K562 (cell line): ENCODE measurements at regions not wholly inside any gene's neighbourhood (a gene's known extent, or its start where the extent isn't known, plus 50 kb on each side); places are given as distances from the start of the nearest gene placed in this dataset.

Experiments
- ATAC-seq: fragments of 200-7000 bp; cut with Tn5 transposase; 3 replicates; pipeline ENCODE4 v1.9.1; 2020; ENCODE audit warnings: moderate library complexity
- BruUV-seq: library from RNA; stranded (reverse); fragments of 400-500 nt; replicated peaks from 2 replicates; lab custom pipeline; 2021; lab: Mats Ljungman, UMichigan
- CTCF ChIA-PET: fragments of 300-600 bp; formaldehyde crosslinking; extraction: SDS; loops from one replicate; lab custom pipeline; 2021; ENCODE audit warnings: low intra/inter-chr PET ratio; lab: Yijun Ruan, JAX
- POLR2A ChIA-PET: fragments of 300-600, 350-650 bp; sonication (Branson Sonifier 250); formaldehyde crosslinking; extraction: SDS; loops from one replicate; lab custom pipeline; 2021; ENCODE audit warnings: antibody characterized with exemption, inconsistent platforms; lab: Yijun Ruan, JAX
- DNase-seq, 4 experiments: peaks; one replicate each; pipeline versions ENCODE4 v3.0.0 to v3.0.0-alpha.2; 2011 to 2018; ENCODE audit warnings: low spot score in 3 of 4, mixed read lengths in 3 of 4; ENCODE audit errors: extremely low read depth in 1 of 4
- FAIRE-seq: peaks from 2 replicates; lab custom pipeline; 2011; peaks lifted over from hg19 to GRCh38; lab: Jason Lieb, UNC
- H2AFZ ChIP-seq: 2 replicates; pipeline ENCODE4 v1.6.0; 2011; ENCODE audit warnings: low read depth, low read length, control low read depth, inconsistent platforms
- H3K27ac ChIP-seq: fragments of 200-600 bp; 3 replicates; pipeline ENCODE4 v1.8.0; 2011; ENCODE audit warnings: low read depth, mild to moderate bottlenecking, control low read depth, inconsistent platforms, low read length, moderate library complexity, mixed read lengths; ENCODE audit errors: extremely low read depth
- H3K27me3 ChIP-seq, 2 experiments: fragments of 300-600 bp in 1 of 2; 2 replicates in 1 of 2; 3 replicates in 1 of 2; pipeline versions ENCODE4 v1.6.0 to v1.8.0; 2011; ENCODE audit warnings: inconsistent platforms in 2 of 2, low read length in 2 of 2, mild to moderate bottlenecking in 1 of 2, mixed read lengths in 1 of 2, moderate library complexity in 1 of 2; ENCODE audit not compliant: control insufficient read depth in 2 of 2, insufficient read depth in 2 of 2
- H3K36me3 ChIP-seq: fragments of 300-600 bp; 3 replicates; pipeline ENCODE4 v1.8.0; 2011; ENCODE audit warnings: mild to moderate bottlenecking, low read length, inconsistent platforms; ENCODE audit not compliant: control insufficient read depth, insufficient read depth
- H3K4me1 ChIP-seq, 2 experiments: fragments of 200-600 bp in 1 of 2; replicated peaks in 1 of 2; 2 replicates in 1 of 2; 3 replicates in 1 of 2; pipeline versions ENCODE4 v1.5.1 to v1.8.0; 2011; ENCODE audit warnings: inconsistent platforms in 2 of 2, low read length in 2 of 2, mild to moderate bottlenecking in 1 of 2, mixed read lengths in 1 of 2, moderate library complexity in 1 of 2; ENCODE audit not compliant: control insufficient read depth in 2 of 2, insufficient read depth in 2 of 2
- H3K4me2 ChIP-seq: 2 replicates; pipeline ENCODE4 v1.6.1; 2011; ENCODE audit warnings: low read length, control low read depth, inconsistent platforms, mixed read lengths; ENCODE audit not compliant: insufficient read depth
- H3K4me3 ChIP-seq: fragments of 200-600 bp; sonication (generic), shearing (Covaris generic); 2 replicates; pipeline ENCODE4 v1.5.1; 2016; ENCODE audit warnings: control low read depth, inconsistent platforms
- H3K79me2 ChIP-seq: fragments of 200-600 bp; 3 replicates; pipeline ENCODE4 v1.8.0; 2011; ENCODE audit warnings: low read length, inconsistent platforms; ENCODE audit not compliant: control insufficient read depth, insufficient read depth
- H3K9ac ChIP-seq, 2 experiments: 2 replicates each; pipeline versions ENCODE4 v1.6.0 to v1.6.1; 2011; ENCODE audit warnings: low read depth in 2 of 2, low read length in 2 of 2, control low read depth in 1 of 2, inconsistent platforms in 1 of 2, mild to moderate bottlenecking in 1 of 2, mixed read lengths in 1 of 2; ENCODE audit not compliant: insufficient read depth in 1 of 2
- H3K9me1 ChIP-seq: one replicate; pipeline ENCODE4 v1.6.0; 2011; ENCODE audit warnings: inconsistent platforms, mild to moderate bottlenecking, low read length, moderate library complexity; ENCODE audit not compliant: control insufficient read depth, insufficient read depth
- H3K9me3 ChIP-seq: replicated peaks from 2 replicates; pipeline ENCODE4 v1.5.1; 2011; ENCODE audit warnings: low read depth, low read length, inconsistent platforms; ENCODE audit not compliant: control insufficient read depth, insufficient read depth
- H4K20me1 ChIP-seq: replicated peaks from 2 replicates; pipeline ENCODE4 v1.6.1; 2011; ENCODE audit warnings: low read length, inconsistent platforms, mixed read lengths; ENCODE audit not compliant: control insufficient read depth, insufficient read depth
- ATF1 ChIP-seq, 2 experiments: fragments of 450-650 bp in 1 of 2; IDR thresholded peaks; 2 replicates each; pipeline ENCODE4 v1.6.1; 2016; ENCODE audit warnings: missing compliant biosample characterization in 1 of 2, missing genetic modification characterization in 1 of 2
- BRF1 ChIP-seq: IDR thresholded peaks from 3 replicates; pipeline ENCODE4 v1.6.1; 2011; ENCODE audit warnings: borderline replicate concordance, mild to moderate bottlenecking; ENCODE audit not compliant: insufficient read length; ENCODE audit errors: extremely low read depth
- ELF4 ChIP-seq: fragments of 450-650 bp; formaldehyde crosslinking; IDR thresholded peaks from 2 replicates; pipeline ENCODE4 v1.4.0; 2022; ENCODE audit warnings: missing genetic modification characterization
- HMG20A ChIP-seq: fragments of 450-650 bp; formaldehyde crosslinking; conservative IDR thresholded peaks from 2 replicates; pipeline ENCODE4 v1.4.0; 2020; ENCODE audit warnings: mild to moderate bottlenecking, mixed read lengths
- IFI16 ChIP-seq: fragments of 250-450 bp; sonication (Bioruptor Pico); IDR thresholded peaks from 2 replicates; pipeline ENCODE4 v2.1.2; 2022; ENCODE audit warnings: mild to moderate bottlenecking, inconsistent platforms
- LARP7 ChIP-seq: fragments of 450-650 bp; IDR thresholded peaks from 2 replicates; pipeline ENCODE4 v1.6.1; 2016
- NRF1 ChIP-seq, 2 experiments: fragments of 450-650 bp; IDR thresholded peaks in 1 of 2; conservative IDR thresholded peaks in 1 of 2; 2 replicates each; pipeline ENCODE4 v1.6.1; 2014; ENCODE audit warnings: mild to moderate bottlenecking in 2 of 2
- PHF8 ChIP-seq: fragments of 200-600 bp; sonication (generic); IDR thresholded peaks from 2 replicates; pipeline ENCODE4 v1.6.1; 2012; ENCODE audit warnings: mixed run types, mild to moderate bottlenecking, inconsistent platforms, low read length, moderate library complexity, borderline replicate concordance
- SRF ChIP-seq, 2 experiments: fragments of 250-450, 450-650 bp in 1 of 2; sonication (Bioruptor Pico) in 1 of 2; sonication (generic) in 1 of 2; formaldehyde crosslinking; IDR thresholded peaks; 2 replicates each; pipeline versions ENCODE4 v1.5.0 to v1.5.1; 2020 to 2022; ENCODE audit warnings: mild to moderate bottlenecking in 1 of 2, missing genetic modification reagents in 1 of 2
- STAG1 ChIP-seq: sonication (generic); formaldehyde crosslinking; IDR thresholded peaks from 2 replicates; pipeline ENCODE4 v1.5.0; 2020; ENCODE audit warnings: missing genetic modification reagents, borderline replicate concordance
- ZNF586 ChIP-seq: fragments of 450-650 bp; formaldehyde crosslinking; conservative IDR thresholded peaks from 2 replicates; pipeline ENCODE4 v1.4.0; 2020; ENCODE audit warnings: mild to moderate bottlenecking, moderate library complexity
- ZNF75A ChIP-seq: fragments of 450-650 bp; formaldehyde crosslinking; IDR thresholded peaks from 2 replicates; pipeline ENCODE4 v1.4.0; 2020; ENCODE audit warnings: mild to moderate bottlenecking
- WGBS: fragments of 100-300 bp; shearing (Covaris generic); methylation state at CpG from one replicate; pipeline ENCODE4 v1.1.6; 2016; ENCODE audit warnings: low coverage, mixed read lengths; ENCODE audit not compliant: insufficient coverage; ENCODE audit errors: missing lambda C conversion rate; 5-methylcytosine and 5-hydroxymethylcytosine counted together
- in situ Hi-C: fragments of 300-500 bp; cut with MboI; formaldehyde crosslinking; loops from 4 replicates; pipeline ENCODE4 v1.15.0; 2018; ENCODE audit warnings: inconsistent platforms, mixed read lengths
- intact Hi-C: fragments of 100-400 bp; cut with micrococcal nuclease; formaldehyde crosslinking; loops from 2 replicates; pipeline ENCODE4 v1.14.2; 2022
- TF ChIP-seq, protein P1 (sequence below): fragments of 250-450 bp; sonication (Bioruptor Pico); IDR thresholded peaks from 2 replicates; pipeline ENCODE4 v1.8.0; 2022; ENCODE audit warnings: inconsistent platforms, mild to moderate bottlenecking, moderate library complexity, borderline replicate concordance
- TF ChIP-seq, protein P2 (sequence below), 2 experiments: fragments of 450-650 bp in 1 of 2; sonication (generic) in 1 of 2; formaldehyde crosslinking in 1 of 2; IDR thresholded peaks in 1 of 2; conservative IDR thresholded peaks in 1 of 2; 2 replicates each; pipeline versions ENCODE4 v1.6.1 to v1.8.1; 2016 to 2023; ENCODE audit warnings: mild to moderate bottlenecking in 2 of 2, moderate library complexity in 2 of 2, inconsistent platforms in 1 of 2, missing genetic modification reagents in 1 of 2
- TF ChIP-seq, protein P3 (sequence below): fragments of 250-450 bp; sonication (Bioruptor Pico); IDR thresholded peaks from 2 replicates; pipeline ENCODE4 v1.8.0; 2021; ENCODE audit warnings: moderate library complexity, mild to moderate bottlenecking, inconsistent platforms

DNA sequence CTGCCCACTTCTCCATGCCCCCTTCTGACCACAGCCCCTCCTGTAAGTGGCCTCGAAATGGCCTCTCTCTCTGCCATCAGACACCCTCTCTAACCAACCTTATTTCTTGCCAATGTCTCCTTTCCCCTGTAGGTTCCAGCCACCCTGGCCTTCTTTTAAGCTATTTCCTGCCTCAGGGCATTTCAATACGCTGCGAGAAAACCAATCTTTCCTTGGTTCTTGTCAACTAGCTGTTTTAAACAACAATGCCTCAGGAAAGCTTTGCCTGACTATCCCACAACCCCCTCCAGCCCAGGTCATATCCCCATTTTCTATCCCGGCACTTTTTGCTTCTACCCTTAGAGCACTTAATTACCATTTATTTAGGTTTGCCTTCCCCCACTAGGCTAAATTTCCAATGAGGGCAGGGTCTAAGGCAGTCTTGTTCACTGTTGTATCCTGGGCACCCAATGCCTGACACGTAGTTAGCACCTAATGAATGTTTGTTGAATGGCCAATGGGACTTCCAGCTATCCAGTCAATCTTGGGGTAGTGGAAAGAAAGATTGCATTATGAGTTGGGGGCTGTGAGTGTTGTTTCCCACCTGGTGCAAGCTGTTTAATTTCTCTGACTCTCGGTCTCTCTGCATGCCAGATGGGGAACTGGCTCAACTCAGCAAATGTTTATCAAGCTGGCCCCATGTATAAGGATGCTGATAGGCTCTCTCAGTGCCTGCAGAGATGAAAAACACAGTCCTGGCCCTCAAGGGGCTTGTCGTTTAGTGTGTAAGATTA, 291.2 kb downstream of the SRBD1 start (continued):
- TF ChIP-seq LARP7 (no peak), ZNF586 (CRISPR knock-in tag) (no peak), PHF8 (no peak), IFI16 (no peak)

DNA sequence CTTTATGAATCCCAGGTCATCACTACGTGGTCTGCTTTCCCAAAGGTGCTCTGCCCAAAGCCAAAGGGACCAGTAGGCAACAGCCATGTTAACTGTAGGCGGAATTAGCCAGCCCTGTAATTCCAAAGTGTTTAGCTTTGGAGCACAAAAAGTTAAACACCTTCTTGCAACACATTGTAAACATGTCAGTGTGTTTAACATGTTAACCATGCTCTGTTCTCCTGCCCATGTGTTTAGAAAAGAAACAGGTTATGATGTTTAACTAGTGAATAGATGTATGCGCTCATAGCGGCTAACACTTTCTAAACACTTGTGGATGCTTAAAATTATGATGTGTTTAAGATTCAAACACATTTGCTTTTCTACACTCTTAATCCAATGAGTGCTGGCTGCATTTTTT, 292.4 kb downstream of the SRBD1 start:
- no peak for ATAC-seq
- H4K20me1 ChIP-seq = no peaks in the 10 kb centered on the region
- in situ Hi-C loops = no loop called here
- no peaks in the 10 kb centered on the region for H3K9me1 ChIP-seq
- no peak overlapping the region for H2AFZ ChIP-seq
- no peaks in the 10 kb centered on the region for H3K36me3 ChIP-seq
- 13% methylated on average over 4 of the region's 4 CpGs for WGBS
- H3K4me2 ChIP-seq = no peak overlapping the region
- H3K4me3 ChIP-seq = no peak overlapping the region
- H3K79me2 ChIP-seq = no peaks in the 10 kb centered on the region
- H3K4me1 ChIP-seq = no peaks in the 10 kb centered on the region
- CTCF ChIA-PET = no interaction called here
- peaks cover 16 to 51% of the 10 kb centered on the region in 2 experiments for H3K27me3 ChIP-seq
- no peaks in the 10 kb centered on the region for H3K9me3 ChIP-seq
- no peak overlapping the region for H3K27ac ChIP-seq
- TF ChIP-seq STAG1 (no peak), NRF1 (conservative IDR thresholded peaks at IDR 0.05 in 1 of 2, IDR thresholded peaks at IDR 0.05 in 1 of 2) (no peak), ELF4 (CRISPR knock-in tag) (no peak), HMG20A (CRISPR knock-in tag) (no peak), ATF1 (CRISPR knock-in tag; IDR thresholded peaks at IDR 0.05) (no peak), ATF1 (tag; IDR thresholded peaks at IDR 0.05) (no peak), SRF (CRISPR knock-in tag; IDR thresholded peaks at IDR 0.05) (no peak), ZNF75A (CRISPR knock-in tag) (no peak), BRF1 (no peak)
- TF ChIP-seq, protein P1, sequence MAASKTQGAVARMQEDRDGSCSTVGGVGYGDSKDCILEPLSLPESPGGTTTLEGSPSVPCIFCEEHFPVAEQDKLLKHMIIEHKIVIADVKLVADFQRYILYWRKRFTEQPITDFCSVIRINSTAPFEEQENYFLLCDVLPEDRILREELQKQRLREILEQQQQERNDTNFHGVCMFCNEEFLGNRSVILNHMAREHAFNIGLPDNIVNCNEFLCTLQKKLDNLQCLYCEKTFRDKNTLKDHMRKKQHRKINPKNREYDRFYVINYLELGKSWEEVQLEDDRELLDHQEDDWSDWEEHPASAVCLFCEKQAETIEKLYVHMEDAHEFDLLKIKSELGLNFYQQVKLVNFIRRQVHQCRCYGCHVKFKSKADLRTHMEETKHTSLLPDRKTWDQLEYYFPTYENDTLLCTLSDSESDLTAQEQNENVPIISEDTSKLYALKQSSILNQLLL (CRISPR knock-in tag) = no peak
- TF ChIP-seq, protein P2, sequence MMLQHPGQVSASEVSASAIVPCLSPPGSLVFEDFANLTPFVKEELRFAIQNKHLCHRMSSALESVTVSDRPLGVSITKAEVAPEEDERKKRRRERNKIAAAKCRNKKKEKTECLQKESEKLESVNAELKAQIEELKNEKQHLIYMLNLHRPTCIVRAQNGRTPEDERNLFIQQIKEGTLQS (IDR thresholded peaks at IDR 0.05) = no peak
- TF ChIP-seq, protein P2 (CRISPR knock-in tag; conservative IDR thresholded peaks at IDR 0.05) = no peak
- TF ChIP-seq, protein P3, sequence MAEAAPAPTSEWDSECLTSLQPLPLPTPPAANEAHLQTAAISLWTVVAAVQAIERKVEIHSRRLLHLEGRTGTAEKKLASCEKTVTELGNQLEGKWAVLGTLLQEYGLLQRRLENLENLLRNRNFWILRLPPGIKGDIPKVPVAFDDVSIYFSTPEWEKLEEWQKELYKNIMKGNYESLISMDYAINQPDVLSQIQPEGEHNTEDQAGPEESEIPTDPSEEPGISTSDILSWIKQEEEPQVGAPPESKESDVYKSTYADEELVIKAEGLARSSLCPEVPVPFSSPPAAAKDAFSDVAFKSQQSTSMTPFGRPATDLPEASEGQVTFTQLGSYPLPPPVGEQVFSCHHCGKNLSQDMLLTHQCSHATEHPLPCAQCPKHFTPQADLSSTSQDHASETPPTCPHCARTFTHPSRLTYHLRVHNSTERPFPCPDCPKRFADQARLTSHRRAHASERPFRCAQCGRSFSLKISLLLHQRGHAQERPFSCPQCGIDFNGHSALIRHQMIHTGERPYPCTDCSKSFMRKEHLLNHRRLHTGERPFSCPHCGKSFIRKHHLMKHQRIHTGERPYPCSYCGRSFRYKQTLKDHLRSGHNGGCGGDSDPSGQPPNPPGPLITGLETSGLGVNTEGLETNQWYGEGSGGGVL = no peak
- TF ChIP-seq, all 486 proteins: peak for 0
- FAIRE-seq = no peak
- POLR2A ChIA-PET = no interaction called here
- no peak for DNase-seq
- H3K9ac ChIP-seq = no peak overlapping the region
- BruUV-seq = no TSS peak
- intact Hi-C loops = no loop called here
